BE2C (cell line): ENCODE measurements at regions not wholly inside any gene's neighbourhood (a gene's known extent, or its start where the extent isn't known, plus 50 kb on each side); places are given as distances from the start of the nearest gene placed in this dataset.

Experiments used
- DNase-seq: peaks from one replicate; pipeline ENCODE4 v3.0.0-alpha.2; 2020
- H3K27me3 ChIP-seq: fragments of 250-450 bp; sonication (Bioruptor Pico); 2 replicates; pipeline ENCODE4 v1.5.1; 2020; ENCODE audit warnings: mild to moderate bottlenecking
- H3K36me3 ChIP-seq: fragments of 250-450 bp; sonication (Bioruptor Pico); 2 replicates; pipeline ENCODE4 v1.5.1; 2020; ENCODE audit warnings: mild to moderate bottlenecking
- H3K4me1 ChIP-seq: fragments of 250-450 bp; sonication (Bioruptor Pico); 2 replicates; pipeline ENCODE4 v1.5.1; 2020
- H3K4me3 ChIP-seq: 2 replicates; pipeline ENCODE4 v1.5.1; 2011; ENCODE audit warnings: low read depth, low read length
- H3K9me3 ChIP-seq: fragments of 250-450 bp; sonication (Bioruptor Pico); 2 replicates; pipeline ENCODE4 v1.5.1; 2020
- CTCF ChIP-seq: IDR thresholded peaks from 2 replicates; pipeline ENCODE4 v1.5.1; 2012; ENCODE audit warnings: mild to moderate bottlenecking, low read depth, low read length

- Histone ChIP-seq H3K9me3 (no peaks in the 10 kb centered on the region), H3K4me1 (no peaks in the 10 kb centered on the region; the same call in 1 of the 2 replicates), H3K4me3 (no peak overlapping the region), H3K36me3 (no peaks in the 10 kb centered on the region), H3K27me3 (no peaks in the 10 kb centered on the region)
- no peak for TF ChIP-seq CTCF
- DNase-seq = no peak
These were observed 180.2 kb downstream of the SLITRK5 start for GRCh38 chr13:87851410-87851809.

DNA sequence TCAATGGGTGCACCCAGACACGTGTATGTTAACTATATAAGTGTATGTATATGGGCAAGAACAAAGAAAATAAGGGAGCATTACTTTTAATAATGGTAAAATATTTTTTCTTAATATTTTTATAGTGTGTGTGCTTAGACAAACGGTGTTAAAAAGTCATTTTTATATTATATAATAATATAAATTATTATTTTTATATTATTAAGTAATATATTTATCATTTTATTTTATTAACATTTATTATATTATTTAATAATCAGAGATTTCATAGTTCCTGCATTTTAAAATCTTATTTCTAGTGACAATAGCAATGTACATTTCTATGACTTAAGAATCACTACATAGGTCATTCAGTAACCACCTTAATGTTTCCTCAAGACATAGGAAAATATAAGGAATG lies 184.4 kb downstream of the SLITRK5 start:
- H3K9me3 ChIP-seq = no peaks in the 10 kb centered on the region
- DNase-seq = no peak
- no peak overlapping the region for H3K4me3 ChIP-seq
- TF ChIP-seq CTCF = no peak
- H3K36me3 ChIP-seq = no peaks in the 10 kb centered on the region
- H3K27me3 ChIP-seq = no peaks in the 10 kb centered on the region
- no peaks in the 10 kb centered on the region for H3K4me1 ChIP-seq

DNA sequence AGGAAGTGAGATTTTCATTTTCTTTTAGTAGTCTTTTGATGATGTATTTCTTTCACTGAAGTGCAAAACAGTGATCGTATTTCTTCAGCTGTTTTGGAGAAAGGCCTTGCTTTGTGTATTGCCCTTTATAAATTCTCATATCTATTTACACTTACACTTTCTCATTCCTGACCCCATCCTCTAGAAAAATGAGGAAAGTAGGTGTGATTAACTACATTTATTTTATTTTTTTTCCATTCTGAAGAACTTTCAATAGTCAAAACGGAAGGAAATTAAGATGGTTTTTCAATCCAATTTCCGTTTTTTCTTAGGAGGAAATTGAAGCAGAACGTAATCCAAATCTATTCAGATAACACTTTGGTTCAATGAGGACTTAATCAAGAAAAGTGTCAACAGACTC lies 188.1 kb downstream of the SLITRK5 start:
- no peak for DNase-seq
- Histone ChIP-seq H3K27me3 (no peaks in the 10 kb centered on the region), H3K9me3 (no peaks in the 10 kb centered on the region), H3K36me3 (no peaks in the 10 kb centered on the region), H3K4me1 (no peaks in the 10 kb centered on the region), H3K4me3 (no peak overlapping the region)
- no peak for TF ChIP-seq CTCF

DNA sequence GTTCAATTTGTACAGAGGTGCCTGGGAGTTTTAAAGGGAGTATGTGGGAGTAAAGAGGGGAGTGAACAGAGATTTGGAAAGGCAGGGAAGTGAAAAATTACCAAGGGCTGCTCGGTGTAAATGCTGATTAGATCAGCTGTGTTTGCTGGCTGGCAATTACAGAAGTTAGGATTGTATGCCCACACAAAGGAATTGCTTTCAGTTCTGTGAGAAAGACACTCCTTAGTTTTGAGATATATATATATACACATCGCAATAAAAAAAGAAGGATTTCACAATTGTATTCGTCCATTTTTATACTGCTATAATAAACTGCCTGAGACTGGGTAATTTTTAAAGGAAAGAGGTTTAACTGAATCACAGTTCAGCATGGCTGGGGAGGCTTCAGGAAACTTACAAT lies 196.3 kb downstream of the SLITRK5 start:
- no peak overlapping the region for H3K4me3 ChIP-seq
- no peaks in the 10 kb centered on the region for H3K9me3 ChIP-seq
- no peaks in the 10 kb centered on the region for H3K36me3 ChIP-seq
- no peak for TF ChIP-seq CTCF
- DNase-seq = no peak
- 0 out of 2 replicates have a peak, but pooled peaks cover 2% of the 10 kb centered on the region for H3K4me1 ChIP-seq
- H3K27me3 ChIP-seq = no peaks in the 10 kb centered on the region

- H3K4me3 ChIP-seq = no peak overlapping the region
- H3K4me1 ChIP-seq = 0 out of 2 replicates have a peak, but pooled peaks cover 2% of the 10 kb centered on the region
- no peaks in the 10 kb centered on the region for H3K27me3 ChIP-seq
- no peaks in the 10 kb centered on the region for H3K36me3 ChIP-seq
- H3K9me3 ChIP-seq = no peaks in the 10 kb centered on the region
- no peak for TF ChIP-seq CTCF
- no peak for DNase-seq
These were observed 197.6 kb downstream of the SLITRK5 start for GRCh38 chr13:87868731-87869130.

GRCh38 chr13:87872813-87873212 lies 201.6 kb downstream of the SLITRK5 start:
- no peak for DNase-seq
- Histone ChIP-seq H3K9me3 (no peaks in the 10 kb centered on the region), H3K4me1 (no peaks in the 10 kb centered on the region), H3K36me3 (no peaks in the 10 kb centered on the region), H3K4me3 (no peak overlapping the region), H3K27me3 (no peaks in the 10 kb centered on the region)
- TF ChIP-seq CTCF = no peak
